HT-29 (cell line): ENCODE measurements at regions not wholly inside any gene's neighbourhood (a gene's known extent, or its start where the extent isn't known, plus 50 kb on each side); places are given as distances from the start of the nearest gene placed in this dataset.

Experiments
- DNase-seq: peaks from one replicate; pipeline ENCODE4 v3.0.0-alpha.2; 2015; ENCODE audit warnings: low spot score

DNA sequence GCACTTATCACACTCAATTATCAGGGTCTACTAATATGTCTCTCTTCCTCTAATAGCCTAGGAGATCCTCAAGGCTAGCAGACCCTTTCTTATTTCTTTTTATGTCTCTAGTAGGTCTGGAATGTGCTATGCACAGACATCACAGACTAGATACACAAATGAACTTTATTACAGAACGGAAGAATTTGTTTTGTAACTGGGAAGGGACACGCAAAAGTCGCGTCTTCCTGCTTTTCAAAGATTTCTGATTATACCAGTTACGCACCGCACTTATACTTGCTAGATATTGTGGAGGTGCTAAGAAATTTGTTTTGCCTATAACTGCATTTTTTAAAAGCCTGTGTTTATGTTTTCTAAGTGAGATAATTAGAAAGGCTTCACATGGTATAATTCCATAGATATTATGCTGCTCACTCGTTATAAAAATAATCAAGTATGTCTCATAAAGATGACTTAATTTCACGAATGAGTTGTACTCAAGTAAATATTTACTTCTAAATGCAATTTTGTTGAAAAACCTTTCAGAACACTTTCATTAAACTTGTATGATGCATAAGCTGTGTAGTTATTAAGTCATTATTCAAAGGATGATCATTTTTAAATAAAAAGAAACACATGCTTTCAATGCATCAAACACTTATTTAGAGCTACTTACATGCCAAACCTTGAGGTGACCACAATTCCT is 662.6 kb downstream of the ACTL7B start:
- DNase-seq: no peak

DNA sequence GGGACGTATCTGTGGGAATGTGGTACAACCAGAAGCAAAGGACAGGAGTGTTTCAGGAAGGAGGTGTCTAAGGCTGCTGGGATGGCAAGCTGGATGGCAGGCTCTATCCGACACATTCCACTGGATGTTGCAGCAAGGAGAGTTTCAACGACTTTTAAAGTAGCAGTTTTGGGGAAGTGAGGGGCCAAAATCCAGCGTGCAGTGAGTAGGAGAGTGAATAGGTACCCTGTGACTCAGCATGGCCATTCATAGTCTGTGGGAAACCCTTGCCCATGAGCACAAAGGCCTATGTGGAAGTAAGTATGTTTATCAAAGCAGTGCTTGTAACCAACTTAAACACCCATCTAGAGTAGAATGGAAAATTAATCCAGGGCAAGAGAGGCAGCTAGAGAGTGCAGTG is 664.7 kb downstream of the ACTL7B start:
- no peak for DNase-seq

DNA sequence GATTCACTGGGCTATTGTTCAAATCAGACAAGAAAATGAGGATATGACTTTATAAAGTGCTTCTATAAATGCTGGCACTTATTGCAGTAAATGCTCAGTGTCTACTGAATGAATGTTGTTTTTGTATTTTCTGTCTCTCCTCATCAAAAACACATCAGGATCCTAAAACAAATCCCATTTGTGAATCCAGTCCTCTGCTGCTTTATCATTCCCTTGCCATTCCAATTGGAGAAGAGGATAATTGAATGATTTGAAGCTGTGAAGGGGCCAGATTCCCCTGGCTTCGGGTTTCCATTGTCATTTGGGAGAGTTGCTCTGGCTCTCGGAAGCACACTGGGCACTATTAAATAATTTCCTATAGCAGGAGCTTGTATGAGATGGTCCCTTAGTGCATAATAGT is 666.8 kb downstream of the ACTL7B start:
- DNase-seq: no peak

DNA sequence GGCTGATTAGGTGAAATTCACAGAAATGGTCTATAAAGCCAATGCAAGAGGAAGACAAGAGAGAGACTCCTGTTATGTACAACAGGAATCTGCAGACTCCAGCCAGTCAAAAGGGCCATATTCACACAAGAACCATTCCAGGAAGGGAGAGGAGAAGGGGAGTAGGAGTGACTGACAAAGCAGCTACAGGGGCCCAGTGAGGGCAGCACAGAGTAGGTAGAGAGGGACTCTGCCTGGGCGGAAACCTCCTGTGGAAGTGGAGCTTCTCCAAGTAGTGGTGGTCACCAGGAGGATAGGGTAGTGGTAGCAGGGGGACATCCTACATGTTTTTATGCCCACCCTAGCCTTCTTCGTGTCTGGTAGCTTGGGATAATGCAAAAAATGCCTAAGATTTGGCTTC is 667.3 kb downstream of the ACTL7B start:
- no peak for DNase-seq

DNA sequence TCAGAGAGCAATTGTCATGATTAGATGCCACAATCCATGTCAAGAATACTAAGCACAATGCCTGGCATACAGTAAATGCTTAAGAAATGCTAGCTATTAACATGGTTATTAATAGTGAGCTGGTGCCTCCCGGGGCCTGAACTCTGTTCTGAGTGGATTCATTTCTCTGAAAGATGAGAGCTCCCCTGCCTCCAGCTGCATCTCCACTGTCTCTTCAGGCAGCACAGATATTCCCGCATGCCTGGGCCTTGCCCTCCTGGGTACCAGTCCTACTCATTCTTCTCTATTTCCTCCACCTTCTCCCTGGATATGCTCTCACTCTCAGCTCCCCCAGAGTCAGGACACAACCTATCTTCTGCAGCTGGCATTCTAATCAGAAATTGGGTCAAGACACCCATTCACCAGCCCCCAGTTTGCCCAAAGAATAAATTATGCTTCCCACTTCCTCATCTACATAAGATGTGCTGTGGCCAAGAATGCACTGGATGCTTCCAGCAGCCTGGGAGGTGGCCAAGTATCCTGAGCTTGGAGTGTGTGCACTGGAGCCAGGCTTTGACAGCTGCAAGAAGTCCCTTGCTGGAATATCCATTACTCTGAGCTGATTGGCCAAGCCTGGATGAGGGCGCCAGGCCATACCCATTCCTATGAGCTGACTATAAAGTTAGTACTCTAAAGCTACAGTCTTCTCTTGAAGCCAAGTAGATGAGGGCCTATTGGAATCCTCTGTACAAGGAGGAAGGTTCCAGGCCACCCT is 669.0 kb downstream of the ACTL7B start:
- DNase-seq: no peak

DNA sequence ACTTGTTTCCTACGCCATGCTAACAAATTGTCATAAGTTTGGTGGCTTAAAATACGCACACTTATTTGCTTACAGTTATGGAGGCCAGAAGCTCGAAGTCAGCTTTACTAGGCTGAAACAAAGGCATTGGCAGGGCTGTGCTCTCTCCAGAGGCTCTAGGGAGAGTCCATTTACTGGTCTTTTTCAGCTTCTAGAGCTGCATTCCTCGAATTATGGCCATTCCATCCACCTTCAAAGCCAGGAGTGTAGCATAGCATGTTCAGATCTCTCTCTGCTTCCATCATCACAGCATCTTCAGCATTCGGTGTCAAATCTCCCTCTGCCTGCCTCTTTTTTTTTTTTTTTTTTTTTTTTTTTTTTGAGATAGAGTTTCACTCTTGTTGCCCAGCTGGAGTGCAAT is 670.2 kb downstream of the ACTL7B start:
- no peak for DNase-seq

DNA sequence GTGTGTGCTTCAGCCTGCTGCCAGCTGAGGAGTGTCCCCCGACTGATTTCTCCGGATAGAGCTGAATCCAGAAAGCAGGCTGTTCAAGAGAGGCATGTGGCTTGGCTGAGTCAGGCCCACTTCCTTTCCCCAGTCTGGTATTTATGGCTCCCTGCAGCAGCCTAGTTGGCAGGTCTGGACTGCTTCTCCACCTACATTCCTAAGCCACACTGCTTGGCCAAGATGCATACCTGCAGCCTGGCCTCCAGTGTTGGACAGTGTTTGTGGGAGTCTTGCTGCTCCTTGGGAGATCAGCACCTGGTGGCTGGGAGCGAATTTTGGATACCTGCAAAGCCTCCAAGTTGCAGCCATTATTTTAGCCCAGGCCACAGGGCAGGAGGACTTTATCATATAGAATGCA is 670.8 kb downstream of the ACTL7B start:
- peak; percentile 82 for DNase-seq

DNA sequence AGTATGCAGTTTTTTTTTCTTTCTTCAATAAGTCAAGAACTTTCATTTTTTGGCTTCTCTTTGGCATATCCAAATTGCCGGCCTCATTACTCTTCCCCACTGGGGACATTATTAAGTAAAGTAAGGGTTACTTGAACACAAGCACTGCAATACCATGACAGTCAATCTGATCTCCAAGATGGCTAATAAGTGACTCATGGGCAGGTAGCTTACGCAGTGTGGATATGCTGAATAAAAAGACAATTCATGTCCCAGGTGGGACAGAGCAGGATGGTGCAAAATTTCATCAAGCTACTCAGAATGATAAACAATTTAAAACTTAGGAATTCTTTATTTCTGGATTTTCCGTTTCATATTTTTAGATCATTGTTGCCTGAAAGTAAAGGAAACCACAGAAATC is 671.8 kb downstream of the ACTL7B start:
- no peak for DNase-seq

DNA sequence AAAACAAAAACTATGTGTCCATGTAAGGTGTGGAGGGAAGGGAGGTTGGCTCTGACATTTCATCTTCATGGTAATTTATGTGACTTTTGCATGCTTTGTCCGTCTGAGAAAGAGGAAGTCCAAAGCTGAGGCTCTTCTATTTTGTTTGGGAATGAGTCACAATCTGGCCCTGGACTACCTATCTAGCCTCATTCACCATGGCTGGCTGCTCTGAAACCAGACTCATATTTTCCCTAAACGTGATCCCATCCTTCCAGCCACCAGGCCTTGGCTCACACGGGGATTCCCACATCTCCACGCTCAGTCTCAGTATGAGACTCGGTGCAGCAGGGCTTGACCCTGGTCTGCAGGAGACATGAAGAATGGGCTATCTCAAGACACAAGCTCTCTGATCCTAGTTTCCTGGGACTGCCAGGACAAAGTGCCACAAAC is 672.8 kb downstream of the ACTL7B start:
- no peak for DNase-seq

DNA sequence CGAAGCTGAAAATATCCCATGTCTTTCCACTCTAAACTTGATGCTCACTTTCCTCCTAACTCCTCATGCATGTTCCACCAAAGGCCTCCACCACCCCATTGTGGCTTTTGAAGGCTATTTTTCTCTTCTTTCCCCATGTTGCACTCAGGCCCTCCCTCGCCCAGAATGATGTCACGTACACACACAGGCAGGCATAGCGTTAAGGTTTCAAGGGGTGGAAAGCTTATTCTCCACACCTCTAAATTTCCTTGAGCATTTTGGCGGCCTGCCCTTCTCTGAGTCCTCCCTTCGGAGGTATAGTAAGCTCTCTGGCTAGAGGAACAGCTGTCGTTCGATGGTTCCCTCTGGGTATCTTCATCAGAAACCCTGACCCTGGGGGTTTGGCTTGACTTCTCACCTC is 673.5 kb downstream of the ACTL7B start:
- no peak for DNase-seq

DNA sequence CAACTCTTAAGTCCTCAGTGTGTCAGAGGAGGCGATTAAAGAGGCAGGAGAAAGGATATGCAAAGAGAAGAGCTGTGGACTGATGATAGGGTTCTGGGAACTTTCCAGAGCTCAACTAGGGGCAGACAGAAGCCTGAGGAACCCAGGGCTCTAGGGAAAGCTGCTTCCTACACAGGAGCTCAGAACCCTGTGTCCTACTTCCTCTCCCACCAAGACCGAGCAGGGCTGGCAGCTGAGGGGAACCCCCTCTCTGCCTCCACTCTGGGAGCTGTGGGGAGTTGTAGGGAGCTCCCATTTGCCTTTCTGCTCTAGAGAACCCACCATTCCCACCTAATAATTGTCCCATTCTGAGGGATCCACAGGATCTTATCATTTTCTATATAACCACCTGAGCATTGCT is 674.3 kb downstream of the ACTL7B start:
- no peak for DNase-seq

DNA sequence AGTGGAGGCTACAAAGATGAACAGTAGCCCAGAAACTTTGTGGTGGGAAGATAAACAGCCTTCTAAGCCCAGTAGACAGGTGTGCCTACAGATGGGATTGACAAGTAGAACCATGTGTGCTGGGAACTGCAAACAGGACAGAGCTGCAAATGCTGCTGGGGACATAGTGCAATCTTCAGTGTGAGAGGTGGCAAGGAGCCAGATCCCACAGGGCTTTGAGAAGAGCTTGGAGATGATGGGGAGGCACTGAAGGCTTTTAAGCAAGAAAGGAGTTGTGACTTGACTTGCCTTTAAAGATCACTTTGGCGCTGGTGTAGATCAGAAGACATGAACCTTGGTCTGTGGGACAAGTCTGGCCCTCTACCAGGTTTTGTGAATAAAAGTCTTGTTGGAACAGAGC is 675.2 kb downstream of the ACTL7B start:
- DNase-seq: no peak

DNA sequence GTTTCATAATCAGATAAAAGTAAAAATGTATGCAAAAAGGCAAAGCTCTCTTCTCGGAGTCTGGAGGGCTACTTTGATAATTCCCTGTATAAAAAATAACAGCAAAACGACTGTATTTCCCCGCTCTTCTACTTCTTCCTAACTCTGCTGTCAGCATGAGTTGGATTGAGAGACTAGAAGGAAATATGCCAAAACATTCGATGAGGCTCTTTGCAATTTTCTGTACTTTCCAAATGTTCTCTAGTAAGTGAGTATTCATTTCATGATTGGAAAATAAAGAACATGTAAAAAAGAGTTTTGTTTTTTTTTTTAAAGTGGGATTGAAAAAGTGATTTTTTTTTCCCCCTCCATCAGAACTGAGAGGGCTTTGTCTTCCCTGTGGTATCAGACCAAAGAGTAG is 677.5 kb downstream of the ACTL7B start:
- DNase-seq: no peak

DNA sequence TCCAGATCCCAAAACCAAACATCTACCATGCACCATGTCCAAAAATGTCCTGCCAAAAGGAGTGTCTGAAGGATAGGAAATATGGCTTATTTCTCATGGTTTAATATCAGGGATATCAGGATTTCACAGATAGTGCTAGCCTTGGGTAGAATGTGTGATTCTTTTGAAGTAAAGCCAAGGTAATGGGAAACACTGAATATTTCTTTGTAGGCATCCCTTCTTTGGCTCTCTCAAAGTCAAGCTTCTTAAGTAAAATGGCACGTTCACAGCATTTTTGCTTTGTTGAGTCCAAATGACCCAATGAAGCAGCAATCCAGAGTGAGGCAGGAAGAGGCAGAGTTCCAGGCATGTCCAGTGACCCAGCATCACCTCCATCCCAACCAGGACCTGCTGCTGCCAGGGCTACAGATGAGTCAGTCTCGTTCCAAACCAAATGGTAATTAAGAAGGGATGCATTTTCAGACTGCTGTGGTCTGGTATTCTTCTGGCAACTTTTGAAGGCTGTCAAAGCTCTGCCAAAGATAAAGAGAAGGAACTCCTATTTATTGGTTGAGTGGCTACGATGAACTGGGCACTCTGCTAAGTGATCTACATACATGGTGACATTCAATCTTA is 678.8 kb upstream of the KLF4 start:
- no peak for DNase-seq

DNA sequence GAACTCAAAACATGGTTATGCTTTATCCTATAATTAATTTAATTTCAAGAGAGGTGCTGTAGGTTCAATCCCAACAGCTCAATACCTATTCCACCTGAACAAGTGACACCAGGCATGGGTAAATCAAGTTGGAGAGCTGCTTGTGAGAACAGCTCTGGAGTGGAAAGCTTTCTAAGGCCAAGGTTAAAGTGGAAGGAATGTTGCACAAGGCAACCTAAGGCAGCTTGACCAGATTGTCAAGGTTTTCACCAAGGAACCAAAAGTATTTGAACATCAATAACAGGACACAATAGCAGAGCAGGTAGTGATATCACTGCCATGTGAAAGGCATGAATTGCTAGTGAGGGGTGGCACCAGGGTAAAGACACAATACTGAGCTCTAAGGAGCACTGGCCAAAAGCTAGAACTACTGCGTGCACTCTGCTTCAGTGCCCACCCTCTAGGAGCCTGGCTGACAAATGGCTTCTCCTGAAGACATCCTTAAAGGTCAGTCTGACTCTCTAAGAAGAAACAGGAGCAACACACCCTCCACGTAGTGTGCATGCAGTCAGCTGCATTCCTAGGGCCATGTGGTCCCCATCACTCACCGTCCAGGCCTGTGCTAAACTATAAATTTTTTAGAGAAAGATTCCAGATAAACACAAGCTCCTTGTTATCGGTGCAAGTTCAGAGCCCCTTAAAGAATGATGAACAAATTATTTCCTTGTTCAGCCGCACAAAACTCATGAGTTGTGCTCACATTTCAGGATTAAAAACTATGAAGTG is 677.7 kb upstream of the KLF4 start:
- DNase-seq: no peak

DNA sequence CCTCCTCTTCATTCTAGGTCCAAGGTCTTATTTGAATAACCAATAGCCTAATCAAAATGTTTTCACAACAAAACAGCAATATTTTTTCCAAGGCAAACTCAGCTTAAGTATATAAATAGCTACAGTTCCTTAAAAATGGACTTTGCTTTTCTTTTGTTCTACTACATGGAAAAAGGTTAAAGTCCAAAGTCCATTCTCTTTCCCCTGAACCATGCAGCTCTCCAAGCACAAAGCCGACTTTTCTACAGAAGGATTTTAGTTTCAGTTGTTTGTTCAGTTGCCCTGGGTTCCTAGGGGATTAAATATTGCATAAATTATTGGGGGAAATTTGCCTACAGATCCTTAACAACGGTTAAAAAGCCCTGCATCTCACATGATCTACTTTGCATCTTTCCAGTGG is 677.0 kb upstream of the KLF4 start:
- no peak for DNase-seq

DNA sequence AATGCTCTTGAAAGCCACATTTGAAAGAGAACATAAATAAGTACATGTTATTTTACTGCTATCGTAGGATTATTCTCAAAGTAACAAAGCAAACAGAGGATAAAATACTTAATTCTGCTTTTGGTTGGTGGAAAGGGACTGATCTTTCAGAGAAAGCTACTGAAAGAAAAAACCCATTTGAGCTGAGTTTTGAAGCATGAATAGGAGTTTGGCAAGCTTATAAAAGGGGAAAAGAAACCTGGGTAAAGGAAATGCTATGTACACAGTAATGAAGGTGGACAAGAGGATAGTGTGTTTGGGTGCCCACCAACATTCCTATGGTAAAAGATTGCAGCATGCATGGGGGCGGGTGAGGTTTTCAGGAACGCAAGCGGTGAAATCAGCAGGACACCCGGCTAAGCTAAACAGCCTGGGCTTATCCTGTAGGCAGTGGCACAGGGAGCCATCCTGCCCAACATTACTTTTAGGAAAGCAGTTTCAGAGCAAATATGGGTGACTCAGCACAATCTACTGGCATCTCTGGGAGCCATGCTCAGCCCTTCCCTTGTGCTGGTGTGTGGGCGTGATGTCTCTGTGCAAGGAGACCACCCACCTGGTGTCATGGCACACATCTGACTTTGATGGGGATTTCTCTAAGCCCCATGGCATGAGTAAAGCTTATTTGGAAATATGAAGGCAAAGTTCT is 673.9 kb upstream of the KLF4 start:
- DNase-seq: no peak

DNA sequence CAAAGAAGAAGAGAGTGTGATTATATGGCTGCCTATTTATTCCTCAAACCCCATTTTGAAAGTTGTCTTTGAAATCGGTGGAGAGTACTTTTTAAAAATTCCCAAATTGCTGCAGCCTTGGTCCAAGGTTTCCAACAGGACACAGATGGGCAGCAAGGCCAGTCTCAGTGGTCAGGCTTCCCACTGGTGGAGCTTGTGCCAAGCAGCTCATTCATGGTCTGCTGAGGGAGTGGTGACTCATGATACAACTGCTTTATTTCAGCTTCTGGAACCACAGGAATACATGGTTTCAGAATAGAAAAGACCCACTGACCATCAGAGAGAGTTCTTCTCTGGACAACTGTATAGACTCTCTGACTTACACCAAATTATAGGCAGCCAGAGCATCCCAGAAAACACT is 673.1 kb upstream of the KLF4 start:
- no peak for DNase-seq

DNA sequence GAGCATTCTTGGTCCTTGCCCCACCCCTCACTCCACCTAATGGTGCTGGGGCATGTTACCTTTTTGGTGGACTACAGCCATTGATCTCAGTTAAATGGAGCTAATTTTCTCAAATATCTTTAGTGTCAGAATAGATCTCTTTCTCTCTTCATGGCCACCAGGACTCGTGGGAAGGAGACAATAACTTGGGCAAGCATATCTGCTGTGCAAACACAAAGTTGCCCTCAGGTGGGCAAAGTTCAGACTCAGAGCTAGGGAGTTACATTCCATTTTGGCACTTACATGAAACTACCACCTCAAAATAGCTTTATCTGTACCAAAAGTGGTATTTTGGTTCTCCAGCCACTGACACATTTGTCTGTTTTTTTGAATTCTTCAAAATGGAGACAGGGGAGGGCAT is 671.9 kb upstream of the KLF4 start:
- DNase-seq: no peak

DNA sequence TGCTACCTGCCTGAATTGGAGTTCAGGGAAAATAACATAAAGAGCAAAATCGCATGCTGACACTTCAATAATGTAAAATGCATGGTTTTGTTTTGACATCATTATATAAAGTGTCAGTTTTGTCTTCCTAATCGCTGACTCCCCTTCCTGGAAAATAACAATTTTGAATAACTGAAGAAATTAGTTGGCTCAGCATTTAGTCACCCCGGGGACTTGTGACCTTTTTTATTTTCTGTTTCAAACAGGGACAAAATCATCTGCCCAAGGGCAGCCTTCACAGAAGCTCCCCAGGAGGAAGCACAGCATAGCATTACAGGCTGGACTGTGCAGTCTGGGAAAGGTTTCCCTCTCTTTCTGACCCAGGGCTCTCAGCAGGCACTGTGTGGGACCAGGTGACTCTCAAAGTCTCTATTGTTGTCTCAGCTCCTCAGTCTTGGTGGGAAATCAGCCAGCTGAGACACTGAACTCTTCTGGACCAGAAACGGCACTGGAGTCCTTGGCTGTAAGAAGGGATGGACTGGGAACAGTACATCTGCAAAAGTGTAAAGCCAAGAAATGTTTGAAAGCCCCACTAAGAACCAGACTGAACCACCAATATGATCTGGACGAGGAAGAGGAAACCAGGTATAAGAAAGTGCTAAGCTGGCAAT is 671.3 kb upstream of the KLF4 start:
- DNase-seq: no peak

DNA sequence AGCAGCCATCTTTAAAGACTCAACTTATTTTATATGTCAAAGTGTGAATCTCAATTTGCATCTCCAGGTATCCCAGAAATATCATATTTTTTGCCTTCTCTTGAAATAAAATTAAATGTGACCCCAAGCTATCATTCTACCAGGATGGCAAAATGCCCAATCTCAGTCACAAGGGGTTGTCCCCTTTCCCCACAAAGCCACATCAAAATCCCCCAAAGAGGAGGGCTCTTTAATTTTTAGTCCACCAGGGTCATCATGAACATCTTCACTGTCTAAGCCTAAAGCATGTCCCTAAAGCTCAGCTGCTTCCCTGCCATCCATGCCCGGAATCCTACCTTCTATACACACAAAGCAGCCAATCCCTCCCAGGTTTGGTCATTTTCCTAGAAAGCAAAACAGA is 670.5 kb upstream of the KLF4 start:
- no peak for DNase-seq
